DOHH2 (cell line): ENCODE measurements at regions not wholly inside any gene's neighbourhood (a gene's known extent, or its start where the extent isn't known, plus 50 kb on each side); places are given as distances from the start of the nearest gene placed in this dataset.

Experiments used
- H3F3A ChIP-seq: fragments of 200-600 bp; sonication (generic), shearing (Covaris generic); 2 replicates; pipeline ENCODE4 v1.6.0; 2016; ENCODE audit warnings: antibody characterized with exemption, mild to moderate bottlenecking; ENCODE audit not compliant: control insufficient read depth, insufficient read depth
- H3K27ac ChIP-seq: fragments of 200-600 bp; sonication (generic); 2 replicates; pipeline ENCODE4 v1.5.1; 2014; ENCODE audit warnings: low read depth, mild to moderate bottlenecking, low read length, moderate library complexity
- H3K27me3 ChIP-seq: fragments of 200-600 bp; sonication (generic); 2 replicates; pipeline ENCODE4 v1.6.1; 2014; ENCODE audit warnings: mild to moderate bottlenecking, low read length, mixed read lengths; ENCODE audit not compliant: control insufficient read depth
- H3K36me3 ChIP-seq: fragments of 200-600 bp; sonication (generic); 2 replicates; pipeline ENCODE4 v1.6.1; 2014; ENCODE audit warnings: mild to moderate bottlenecking, low read length, moderate library complexity, mixed read lengths; ENCODE audit not compliant: control insufficient read depth
- H3K4me1 ChIP-seq: fragments of 200-600 bp; sonication (generic); 2 replicates; pipeline ENCODE4 v1.6.1; 2014; ENCODE audit warnings: mild to moderate bottlenecking, low read length, mixed read lengths; ENCODE audit not compliant: control insufficient read depth
- H3K4me2 ChIP-seq: fragments of 200-600 bp; sonication (generic); 2 replicates; pipeline ENCODE4 v1.6.0; 2014; ENCODE audit warnings: mild to moderate bottlenecking, low read length, moderate library complexity
- H3K4me3 ChIP-seq: fragments of 200-600 bp; sonication (generic); 2 replicates; pipeline ENCODE4 v1.5.1; 2014; ENCODE audit warnings: mild to moderate bottlenecking, low read length, mixed read lengths
- H3K79me2 ChIP-seq: fragments of 200-600 bp; sonication (generic); 2 replicates; pipeline ENCODE4 v1.6.1; 2014; ENCODE audit warnings: mild to moderate bottlenecking, low read length, mixed read lengths; ENCODE audit not compliant: control insufficient read depth
- H3K9me2 ChIP-seq: fragments of 200-600 bp; sonication (generic); replicated peaks from 2 replicates; pipeline ENCODE4 v1.6.1; 2014; ENCODE audit warnings: mild to moderate bottlenecking, low read length, mixed read lengths; ENCODE audit not compliant: control insufficient read depth
- H3K9me3 ChIP-seq: fragments of 200-600 bp; sonication (generic); 2 replicates; pipeline ENCODE4 v1.6.1; 2014; ENCODE audit warnings: antibody characterized with exemption, low read length, mixed read lengths; ENCODE audit not compliant: control insufficient read depth, insufficient read depth
- H4K20me1 ChIP-seq: fragments of 200-600 bp; sonication (generic); 2 replicates; pipeline ENCODE4 v1.6.0; 2014; ENCODE audit warnings: low read depth, mild to moderate bottlenecking, antibody characterized with exemption, low read length, moderate library complexity; ENCODE audit not compliant: control insufficient read depth, insufficient read depth
- CTCF ChIP-seq: fragments of 200-600 bp; sonication (generic); IDR thresholded peaks from one replicate; pipeline ENCODE4 v1.5.1; 2014; ENCODE audit warnings: antibody characterized with exemption, mild to moderate bottlenecking, low read depth, low read length; ENCODE audit not compliant: poor library complexity, severe bottlenecking
- EZH2phosphoT487 ChIP-seq: fragments of 200-600 bp; sonication (generic); IDR thresholded peaks from 2 replicates; pipeline ENCODE4 v1.6.1; 2017; ENCODE audit warnings: borderline replicate concordance, mild to moderate bottlenecking, antibody characterized with exemption, low read length, moderate library complexity, mixed read lengths

- Histone ChIP-seq H3K27ac (no peak overlapping the region), H3K4me3 (no peak overlapping the region), H4K20me1 (no peaks in the 10 kb centered on the region), H3K79me2 (no peaks in the 10 kb centered on the region), H3K4me1 (no peaks in the 10 kb centered on the region), H3K36me3 (no peaks in the 10 kb centered on the region), H3K27me3 (no peaks in the 10 kb centered on the region), H3K4me2 (no peak overlapping the region), H3K9me3 (peaks cover 17% of the 10 kb centered on the region; the same call in 1 of the 2 replicates), H3F3A (no peaks in the 10 kb centered on the region), H3K9me2 (no peaks in the 10 kb centered on the region)
- TF ChIP-seq CTCF (no peak), EZH2phosphoT487 (no peak)
Observed at GRCh38 chr3:67127254-67127653, 129.1 kb downstream of the KBTBD8 start.

GRCh38 chr3:67142432-67142831 is 144.3 kb downstream of the KBTBD8 start:
- H4K20me1 ChIP-seq, result no peaks in the 10 kb centered on the region
- no peak overlapping the region for H3K4me3 ChIP-seq

GRCh38 chr3:67145738-67146137 is 147.6 kb downstream of the KBTBD8 start:
- no peaks in the 10 kb centered on the region for H4K20me1 ChIP-seq
- H3K4me1 ChIP-seq, result no peaks in the 10 kb centered on the region
- H3K36me3 ChIP-seq, result no peaks in the 10 kb centered on the region
- no peaks in the 10 kb centered on the region for H3K27me3 ChIP-seq
- H3K79me2 ChIP-seq, result no peaks in the 10 kb centered on the region
- no peak overlapping the region for H3K27ac ChIP-seq
- TF ChIP-seq EZH2phosphoT487 (no peak), CTCF (no peak)
- H3K9me3 ChIP-seq, result no peaks in the 10 kb centered on the region; the same call in 1 of the 2 replicates
- no peaks in the 10 kb centered on the region for H3K9me2 ChIP-seq
- no peak overlapping the region for H3K4me3 ChIP-seq
- H3F3A ChIP-seq, result no peaks in the 10 kb centered on the region
- H3K4me2 ChIP-seq, result no peak overlapping the region

More at GRCh38 chr3:67142432-67142831, 144.3 kb downstream of the KBTBD8 start:
- no peaks in the 10 kb centered on the region for H3K27me3 ChIP-seq
- TF ChIP-seq EZH2phosphoT487 (no peak), CTCF (no peak)
- no peaks in the 10 kb centered on the region for H3K36me3 ChIP-seq
- H3F3A ChIP-seq, result no peaks in the 10 kb centered on the region
- H3K27ac ChIP-seq, result no peak overlapping the region
- H3K4me2 ChIP-seq, result no peak overlapping the region
- no peaks in the 10 kb centered on the region for H3K79me2 ChIP-seq
- no peaks in the 10 kb centered on the region; the same call in 1 of the 2 replicates for H3K9me3 ChIP-seq
- H3K9me2 ChIP-seq, result no peaks in the 10 kb centered on the region
- no peaks in the 10 kb centered on the region for H3K4me1 ChIP-seq

- no peak overlapping the region for H3K4me2 ChIP-seq
- TF ChIP-seq EZH2phosphoT487 (no peak), CTCF (no peak)
Observed at GRCh38 chr3:67154429-67154828, 156.3 kb downstream of the KBTBD8 start.

More at GRCh38 chr3:67154429-67154828, 156.3 kb downstream of the KBTBD8 start:
- no peaks in the 10 kb centered on the region for H3K27me3 ChIP-seq
- no peaks in the 10 kb centered on the region for H4K20me1 ChIP-seq
- H3K4me1 ChIP-seq, result no peaks in the 10 kb centered on the region
- no peaks in the 10 kb centered on the region for H3F3A ChIP-seq
- H3K9me2 ChIP-seq, result no peaks in the 10 kb centered on the region
- H3K79me2 ChIP-seq, result no peaks in the 10 kb centered on the region
- no peak overlapping the region for H3K27ac ChIP-seq
- H3K36me3 ChIP-seq, result no peaks in the 10 kb centered on the region
- no peak overlapping the region for H3K4me3 ChIP-seq
- no peaks in the 10 kb centered on the region for H3K9me3 ChIP-seq
